Activated CD8-positive, alpha-beta memory T cell treated with anti-CD3 and anti-CD28 coated beads, Interleukin-2, amount 10 ng/mL, durations not matched to agents 7 days and 5 days (primary cell): ENCODE measurements at regions not wholly inside any gene's neighbourhood (a gene's known extent, or its start where the extent isn't known, plus 50 kb on each side); places are given as distances from the start of the nearest gene placed in this dataset.
A peak's percentile ranks its signal among the peaks of the same experiment; 100 is the strongest.
"Not testable (repeated sequence)": the region's sequence is repeated elsewhere in the genome, so short reads cannot be mapped to it uniquely, and the experiment has no call there.

Experiments
- ATAC-seq: fragments of 150-1000 bp; cut with Tn5 transposase; one replicate; pipeline ENCODE4 v1.10.0; 2021; ENCODE audit warnings: moderate library complexity
- CTCF ChIA-PET: fragments of 350-600 bp; sonication (Branson Sonifier 250); formaldehyde crosslinking; loops from one replicate; lab custom pipeline; 2021; ENCODE audit warnings: antibody characterized with exemption; lab: Charles Lee
- DNase-seq: peaks from one replicate; pipeline ENCODE4 v3.0.0-alpha.2; 2020
- H3K27ac Mint-ChIP-seq: one replicate; pipeline ENCODE4 v1.8.0; 2021; ENCODE audit warnings: mild to moderate bottlenecking, mixed read lengths
- H3K27me3 Mint-ChIP-seq: one replicate; pipeline ENCODE4 v1.8.0; 2021; ENCODE audit warnings: mixed read lengths
- H3K36me3 Mint-ChIP-seq: one replicate; pipeline ENCODE4 v1.8.0; 2021; ENCODE audit warnings: mild to moderate bottlenecking, mixed read lengths
- H3K4me1 Mint-ChIP-seq: one replicate; pipeline ENCODE4 v1.8.0; 2021; ENCODE audit warnings: mixed read lengths
- H3K4me3 Mint-ChIP-seq: one replicate; pipeline ENCODE4 v1.8.0; 2021; ENCODE audit warnings: mild to moderate bottlenecking, moderate library complexity, mixed read lengths
- H3K9me3 Mint-ChIP-seq: one replicate; pipeline ENCODE4 v1.8.0; 2022; ENCODE audit warnings: low read depth, mixed read lengths

DNA sequence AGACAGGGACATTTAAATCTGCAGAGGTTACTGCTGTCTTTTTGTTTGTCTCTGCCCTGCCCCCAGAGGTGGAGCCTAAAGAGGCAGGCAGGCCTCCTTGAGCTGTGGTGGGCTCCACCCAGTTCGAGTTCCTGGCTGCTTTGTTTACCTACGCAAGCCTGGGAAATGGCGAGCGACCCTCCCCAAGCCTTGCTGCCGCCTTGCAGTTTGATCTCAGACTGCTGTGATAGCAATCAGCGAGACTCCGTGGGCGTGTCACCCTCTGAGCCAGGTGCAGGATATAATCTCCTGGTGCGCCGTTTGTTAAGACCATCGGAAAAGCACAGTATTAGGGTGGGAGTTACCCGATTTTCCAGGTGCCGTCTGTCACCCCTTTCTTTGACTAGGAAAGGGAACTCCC is 93.3 kb downstream of the ANKRD30BL start:
- H3K4me3 Mint-ChIP-seq, ATAC-seq, H3K27me3 Mint-ChIP-seq, H3K27ac Mint-ChIP-seq, DNase-seq, H3K36me3 Mint-ChIP-seq, H3K4me1 Mint-ChIP-seq, CTCF ChIA-PET, H3K9me3 Mint-ChIP-seq: not testable (repeated sequence)

DNA sequence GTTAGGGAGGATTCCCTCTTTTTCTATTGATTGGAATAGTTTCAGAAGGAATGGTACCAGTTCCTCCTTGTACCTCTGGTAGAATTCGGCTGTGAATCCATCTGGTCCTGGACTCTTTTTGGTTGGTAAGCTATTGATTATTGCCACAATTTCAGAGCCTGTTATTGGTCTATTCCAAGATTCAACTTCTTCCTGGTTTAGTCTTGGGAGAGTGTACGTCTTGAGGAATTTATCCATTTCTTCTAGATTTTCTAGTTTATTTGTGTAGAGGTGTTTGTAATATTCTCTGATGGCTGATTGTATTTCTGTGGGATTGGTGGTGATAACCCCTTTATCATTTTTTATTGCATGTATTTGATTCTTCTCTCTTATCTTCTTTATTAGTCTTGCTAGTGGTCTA is 96.4 kb downstream of the ANKRD30BL start:
- H3K9me3 Mint-ChIP-seq, H3K4me1 Mint-ChIP-seq, H3K27ac Mint-ChIP-seq, CTCF ChIA-PET, DNase-seq, H3K36me3 Mint-ChIP-seq, ATAC-seq, H3K27me3 Mint-ChIP-seq, H3K4me3 Mint-ChIP-seq: not testable (repeated sequence)

DNA sequence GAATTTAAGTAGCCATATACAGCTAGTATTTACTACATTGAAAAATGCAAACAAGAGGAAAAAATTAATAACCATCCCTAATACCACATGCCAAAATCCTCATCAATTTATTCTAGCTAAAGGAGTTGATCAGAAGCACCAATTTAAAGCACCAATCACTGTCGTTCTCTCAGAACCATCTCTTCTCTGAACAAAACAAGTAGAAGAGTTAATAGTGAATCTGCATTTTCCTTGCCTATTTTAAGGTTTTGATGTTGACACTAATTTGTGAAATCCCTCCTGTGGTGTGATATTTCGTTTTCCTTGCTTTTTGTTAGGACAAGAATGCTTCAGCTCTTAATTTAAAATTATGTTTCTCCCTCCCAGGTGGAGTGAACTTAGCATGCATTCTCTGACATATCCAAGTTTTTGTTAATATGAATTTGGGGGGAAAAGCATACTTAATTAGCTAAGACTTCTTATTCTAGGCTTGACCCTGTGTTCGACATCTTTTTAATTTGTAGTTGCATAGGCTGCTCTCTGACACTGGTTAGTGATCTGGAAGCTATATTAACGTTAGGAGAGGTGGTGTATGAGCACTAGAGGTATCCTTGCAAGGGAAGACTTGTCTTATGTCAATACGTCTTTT is 122.0 kb downstream of the ANKRD30BL start:
- H3K27me3 Mint-ChIP-seq, result peaks cover 31% of the 10 kb centered on the region
- DNase-seq, CTCF ChIA-PET, H3K27ac Mint-ChIP-seq, ATAC-seq, H3K4me3 Mint-ChIP-seq, H3K4me1 Mint-ChIP-seq, H3K9me3 Mint-ChIP-seq, H3K36me3 Mint-ChIP-seq: not testable (repeated sequence)

DNA sequence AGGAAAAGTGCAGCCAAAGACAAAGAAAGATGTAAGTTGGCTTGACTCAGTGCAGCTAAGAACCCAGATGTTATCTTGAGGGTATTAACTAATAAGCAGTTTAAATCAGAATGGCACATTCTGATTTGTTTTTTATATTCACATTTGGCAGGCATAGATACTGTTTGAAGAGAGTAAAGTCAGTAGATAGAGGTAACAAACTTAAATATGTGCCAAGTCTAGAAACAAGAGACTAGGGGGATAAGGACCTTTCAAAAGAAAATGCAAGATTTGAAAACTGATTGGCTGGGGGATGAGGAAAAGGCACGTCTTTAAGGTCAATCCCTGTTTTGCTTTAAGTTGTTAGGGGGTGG is 122.9 kb downstream of the ANKRD30BL start:
- Mint-ChIP-seq H3K27me3 (peaks cover 31% of the 10 kb centered on the region), H3K27ac (peak overlapping the region; percentile 64)
- H3K36me3 Mint-ChIP-seq, DNase-seq, ATAC-seq, CTCF ChIA-PET, H3K4me1 Mint-ChIP-seq, H3K9me3 Mint-ChIP-seq, H3K4me3 Mint-ChIP-seq: not testable (repeated sequence)

DNA sequence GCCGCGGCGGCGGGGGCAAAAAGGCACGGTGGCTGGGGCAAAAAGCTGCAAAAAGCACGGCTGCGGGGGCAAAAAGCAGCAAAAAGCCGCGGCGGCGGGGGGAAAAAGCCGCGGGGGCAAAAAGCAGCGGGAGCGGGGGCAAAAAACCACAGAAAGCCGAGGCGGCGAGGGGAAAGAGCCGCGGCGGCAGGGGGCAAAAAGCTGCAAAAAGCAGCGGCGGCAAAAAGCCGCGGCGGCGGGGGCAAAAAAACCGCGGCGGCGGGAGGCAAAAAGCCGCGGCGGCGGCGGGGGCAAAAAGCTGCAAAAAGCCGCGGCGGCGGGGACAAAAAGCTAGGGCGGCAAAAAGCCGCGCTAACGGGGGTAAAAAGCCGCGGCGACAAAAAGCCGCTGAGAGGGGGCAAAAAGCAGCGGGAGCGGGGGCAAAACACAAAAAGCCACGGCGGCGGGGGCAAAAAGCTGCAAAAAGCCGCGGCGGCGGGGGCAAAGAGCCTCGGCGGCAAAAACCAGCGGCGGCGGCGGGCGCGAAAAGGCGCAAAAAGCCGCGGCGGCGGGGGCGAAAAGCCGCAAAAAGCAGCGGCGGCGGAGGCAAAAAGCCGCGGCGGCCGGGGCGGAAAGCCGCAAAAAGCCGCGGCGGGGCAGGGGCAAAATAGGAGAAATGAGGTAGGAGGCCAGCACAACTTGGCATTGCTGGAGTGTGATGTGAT is 123.4 kb downstream of the ANKRD30BL start:
- Mint-ChIP-seq H3K27ac (peak overlapping the region; percentile 64), H3K36me3 (no peaks in the 10 kb centered on the region), H3K4me3 (no peak overlapping the region), H3K4me1 (peaks cover 2% of the 10 kb centered on the region), H3K9me3 (peaks cover under 1% of the 10 kb centered on the region), H3K27me3 (peaks cover 31% of the 10 kb centered on the region)
- ATAC-seq (no peak), DNase-seq (no peak)
- CTCF ChIA-PET, result no interaction called here

DNA sequence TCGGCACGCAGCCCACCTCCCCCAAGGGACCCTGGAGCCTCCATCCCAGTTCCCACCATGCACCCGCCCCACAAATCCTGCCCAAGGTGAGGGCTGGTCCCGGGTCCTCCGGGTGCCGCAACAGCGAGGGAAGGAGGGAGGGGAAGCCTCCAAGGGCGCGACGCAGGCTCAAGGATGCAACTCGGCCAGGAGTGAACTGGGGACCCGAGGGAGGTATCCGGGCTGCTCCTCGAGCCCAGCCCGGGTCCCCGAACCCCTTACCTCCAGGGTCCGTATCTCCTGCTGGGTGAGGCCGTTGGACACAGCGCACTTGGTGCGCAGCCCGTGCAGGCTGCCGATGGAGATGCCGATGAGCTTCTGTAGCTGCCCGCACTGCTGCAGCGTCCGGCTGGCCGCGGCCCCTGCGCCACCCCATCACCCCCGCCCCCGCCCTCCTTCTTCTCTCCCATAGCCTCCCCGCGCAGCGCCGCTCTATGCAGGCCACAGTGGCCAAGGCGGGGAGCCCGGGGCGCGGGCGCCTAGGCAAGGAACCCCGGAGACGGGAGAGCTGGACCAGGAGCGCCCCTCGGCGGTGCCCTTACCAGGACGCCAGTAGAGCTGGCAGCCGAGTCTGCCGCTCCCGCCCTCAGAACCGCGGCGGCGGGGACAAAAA is 124.1 kb downstream of the ANKRD30BL start:
- H3K4me1 Mint-ChIP-seq, result peaks cover 2% of the 10 kb centered on the region
- no peak for DNase-seq
- no peak overlapping the region for H3K4me3 Mint-ChIP-seq
- H3K27ac Mint-ChIP-seq, result no peak overlapping the region
- ATAC-seq, result no peak
- no peaks in the 10 kb centered on the region for H3K36me3 Mint-ChIP-seq
- CTCF ChIA-PET, result no interaction called here
- peaks cover 31% of the 10 kb centered on the region for H3K27me3 Mint-ChIP-seq
- no peaks in the 10 kb centered on the region for H3K9me3 Mint-ChIP-seq

DNA sequence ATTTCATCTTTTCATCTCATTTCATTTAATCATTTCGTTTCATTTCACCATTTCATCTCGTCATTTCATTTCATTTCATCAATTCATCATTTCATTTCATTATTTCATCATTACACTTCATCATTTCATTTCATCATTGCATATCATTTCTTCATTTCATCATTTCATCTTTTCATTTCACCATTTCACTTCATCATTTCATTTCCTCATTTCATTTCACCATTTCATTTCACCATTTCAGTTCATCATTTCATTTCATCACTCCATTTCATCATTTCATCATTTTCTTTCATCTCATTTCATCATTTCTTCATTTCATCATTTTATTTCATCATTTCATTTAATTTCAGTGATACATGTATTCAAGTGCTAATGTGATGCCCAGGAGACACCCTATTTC is 127.1 kb downstream of the ANKRD30BL start:
- no peaks in the 10 kb centered on the region for H3K9me3 Mint-ChIP-seq
- DNase-seq, result no peak

DNA sequence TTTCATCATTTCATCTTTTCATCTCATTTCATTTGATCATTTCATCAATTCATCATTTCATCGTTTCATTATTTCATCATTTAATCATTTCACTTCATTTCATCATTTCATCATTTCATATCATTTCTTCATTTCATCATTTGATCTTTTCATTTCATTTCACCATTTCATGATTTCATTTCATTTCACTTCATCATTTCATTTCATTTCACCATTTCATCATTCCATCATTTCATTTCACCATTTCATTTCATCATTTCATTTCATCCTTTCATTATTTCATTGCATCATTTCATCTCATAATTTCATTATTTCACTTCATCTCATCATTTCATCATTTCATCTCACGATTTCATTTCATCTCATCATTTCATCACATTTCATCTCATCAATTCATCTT is 127.8 kb downstream of the ANKRD30BL start:
- H3K9me3 Mint-ChIP-seq, result no peaks in the 10 kb centered on the region
- H3K4me1 Mint-ChIP-seq, result peaks cover 2% of the 10 kb centered on the region
- peaks cover 15% of the 10 kb centered on the region for H3K27me3 Mint-ChIP-seq
- DNase-seq (no peak), ATAC-seq (no peak)
- no peak overlapping the region for H3K27ac Mint-ChIP-seq
- no peak overlapping the region for H3K4me3 Mint-ChIP-seq
- CTCF ChIA-PET, result no interaction called here
- no peaks in the 10 kb centered on the region for H3K36me3 Mint-ChIP-seq

More for the DNA sequence above, 127.1 kb downstream of the ANKRD30BL start:
- no peak overlapping the region for H3K27ac Mint-ChIP-seq
- no peak overlapping the region for H3K4me3 Mint-ChIP-seq
- peaks cover 22% of the 10 kb centered on the region for H3K27me3 Mint-ChIP-seq
- ATAC-seq, result no peak
- CTCF ChIA-PET, result no interaction called here
- H3K4me1 Mint-ChIP-seq, result peaks cover 2% of the 10 kb centered on the region
- H3K36me3 Mint-ChIP-seq, result no peaks in the 10 kb centered on the region

DNA sequence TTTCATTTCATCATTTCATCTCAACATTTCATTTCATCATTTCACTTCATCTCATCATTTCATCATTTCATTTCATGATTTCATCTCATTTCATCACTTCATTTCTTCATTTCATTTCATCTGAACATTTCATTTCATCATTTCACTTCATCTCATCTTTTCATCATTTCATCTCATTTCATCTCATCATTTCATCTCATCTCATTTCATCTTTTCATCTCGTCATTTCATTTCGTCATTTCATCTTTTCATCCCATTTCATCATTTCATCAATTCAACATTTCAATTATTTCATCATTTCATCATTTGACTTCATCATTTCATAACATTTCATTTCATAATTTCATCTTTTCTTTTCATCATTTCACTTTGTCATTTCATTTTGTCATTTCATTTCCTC is 128.4 kb downstream of the ANKRD30BL start:
- CTCF ChIA-PET, result no interaction called here
- Mint-ChIP-seq H3K27ac (no peak overlapping the region), H3K4me1 (no peaks in the 10 kb centered on the region)

DNA sequence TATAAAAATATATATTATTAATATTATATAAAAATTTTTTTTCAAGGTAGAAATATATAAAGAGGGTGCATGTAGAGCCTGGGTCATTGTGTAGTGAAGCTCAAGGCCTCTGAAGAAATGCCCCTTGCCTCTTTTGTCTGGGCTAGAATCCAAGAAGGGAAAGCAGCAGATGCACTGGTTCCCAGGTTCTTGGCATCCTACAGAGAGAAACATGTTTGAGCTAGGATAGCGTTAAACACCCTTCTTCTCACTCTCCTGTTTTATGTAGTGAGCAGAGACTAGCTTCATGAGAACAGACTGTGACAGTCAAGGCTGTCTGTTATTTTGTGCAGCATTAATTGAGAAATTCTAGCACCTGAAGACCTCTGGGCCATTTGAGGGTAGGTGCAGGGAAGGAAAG is 149.7 kb downstream of the ANKRD30BL start:
- peaks cover 26% of the 10 kb centered on the region for H3K27me3 Mint-ChIP-seq
- H3K36me3 Mint-ChIP-seq, H3K27ac Mint-ChIP-seq, DNase-seq, H3K4me3 Mint-ChIP-seq, H3K9me3 Mint-ChIP-seq, ATAC-seq, CTCF ChIA-PET, H3K4me1 Mint-ChIP-seq: not testable (repeated sequence)

More for the DNA sequence above, 128.4 kb downstream of the ANKRD30BL start:
- Mint-ChIP-seq H3K36me3 (no peaks in the 10 kb centered on the region), H3K4me3 (no peak overlapping the region), H3K27me3 (peaks cover 11% of the 10 kb centered on the region), H3K9me3 (no peaks in the 10 kb centered on the region)
- DNase-seq (no peak), ATAC-seq (no peak)

DNA sequence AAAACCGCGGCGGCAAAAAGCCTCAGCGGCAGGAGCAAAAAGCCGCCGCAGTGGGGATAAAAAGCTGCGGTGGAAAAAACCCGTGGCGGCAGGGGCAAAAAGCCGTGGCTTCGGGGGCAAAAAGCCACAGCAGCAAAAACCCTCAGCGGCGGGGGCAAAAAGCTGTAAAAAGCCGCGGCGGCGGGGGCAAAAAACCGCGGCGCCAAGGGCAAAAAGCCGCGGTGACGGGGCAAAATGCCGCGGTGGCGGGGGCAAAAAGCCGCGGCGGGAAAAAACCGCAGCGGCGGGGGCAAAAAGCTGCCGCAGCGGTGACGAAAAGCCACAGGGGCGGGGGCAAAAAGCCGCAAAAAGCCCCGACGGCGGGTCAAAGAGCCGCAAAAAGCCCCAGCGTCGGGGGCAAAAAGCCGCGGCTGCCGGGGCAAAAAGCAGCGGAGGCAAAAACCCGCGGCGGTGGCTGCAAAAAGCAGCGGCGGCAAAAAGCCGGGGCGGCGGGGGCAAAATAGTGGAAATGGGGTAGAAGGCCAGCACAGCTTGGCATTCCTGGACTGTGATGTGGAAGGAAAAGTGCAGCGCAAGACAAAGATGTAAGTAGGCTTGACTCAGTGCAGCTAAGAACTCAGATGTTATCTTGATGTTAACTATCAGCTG is 151.8 kb downstream of the ANKRD30BL start:
- no peak for ATAC-seq
- Mint-ChIP-seq H3K4me3 (no peak overlapping the region), H3K9me3 (no peaks in the 10 kb centered on the region), H3K27ac (no peak overlapping the region), H3K36me3 (peaks cover 4% of the 10 kb centered on the region), H3K4me1 (no peaks in the 10 kb centered on the region), H3K27me3 (peaks cover 26% of the 10 kb centered on the region)
- DNase-seq, result no peak
- CTCF ChIA-PET, result no interaction called here

DNA sequence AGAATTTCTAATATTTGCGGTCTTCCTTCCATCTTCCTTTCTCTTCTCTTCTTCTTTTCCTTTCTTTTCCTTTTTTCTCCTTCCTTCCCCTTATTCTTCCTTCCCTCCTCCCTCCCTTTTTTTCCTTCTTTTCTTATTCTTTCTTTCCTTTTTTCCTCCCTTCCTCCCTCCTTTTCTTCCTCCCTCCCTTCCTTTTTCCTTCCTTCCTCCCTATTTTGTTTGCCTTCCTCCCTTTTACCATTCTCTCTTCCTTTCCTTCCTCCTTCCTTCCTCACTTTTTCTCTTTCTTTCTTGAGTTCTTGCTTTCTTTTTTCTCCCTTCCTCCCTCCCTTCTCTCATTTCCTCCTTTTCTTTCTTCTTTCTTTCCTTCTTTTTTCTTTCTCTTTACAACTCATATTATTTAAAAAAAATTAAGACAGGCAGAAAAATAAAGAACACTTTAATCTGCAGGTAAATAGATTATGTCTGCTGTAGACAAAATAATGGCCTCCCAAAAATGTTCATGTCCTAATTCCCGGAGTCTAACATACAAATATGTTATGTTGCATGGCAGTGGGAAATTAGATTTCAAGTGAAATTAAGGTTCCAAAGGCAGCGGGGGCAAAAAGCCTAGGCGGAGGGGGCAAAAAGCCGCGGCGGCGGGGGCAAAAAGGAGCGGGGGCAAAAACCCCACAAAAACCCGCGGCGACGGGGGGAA is 152.4 kb downstream of the ANKRD30BL start:
- Mint-ChIP-seq H3K27me3 (peaks cover 26% of the 10 kb centered on the region), H3K4me1 (no peaks in the 10 kb centered on the region), H3K36me3 (peaks cover 4% of the 10 kb centered on the region), H3K27ac (no peak overlapping the region), H3K4me3 (no peak overlapping the region), H3K9me3 (no peaks in the 10 kb centered on the region)
- CTCF ChIA-PET, result no interaction called here
- ATAC-seq, result no peak
- DNase-seq, result no peak

DNA sequence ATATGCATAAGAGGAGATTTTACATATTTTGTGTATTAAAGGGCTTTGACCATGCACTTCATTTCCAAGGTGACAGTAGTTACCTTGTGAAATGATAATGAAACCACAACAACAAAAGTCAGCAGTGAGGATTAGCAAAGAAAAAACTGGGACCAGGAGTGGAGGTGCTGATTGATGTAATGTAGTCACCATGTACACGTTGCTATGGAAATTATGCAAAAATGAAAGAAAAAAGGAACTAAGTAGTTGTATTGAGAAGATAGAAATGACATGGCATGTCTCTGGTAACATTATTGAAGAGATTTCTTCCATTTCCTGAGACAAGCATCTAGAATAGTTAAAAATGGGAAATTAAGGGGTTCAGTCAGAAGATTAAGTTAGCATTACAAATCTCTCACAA is 171.0 kb downstream of the ANKRD30BL start:
- H3K4me1 Mint-ChIP-seq, H3K4me3 Mint-ChIP-seq, CTCF ChIA-PET, H3K27ac Mint-ChIP-seq, H3K36me3 Mint-ChIP-seq, H3K27me3 Mint-ChIP-seq, H3K9me3 Mint-ChIP-seq, ATAC-seq, DNase-seq: not testable (repeated sequence)
